ENCODE measurements at regions not wholly inside any gene's neighbourhood (a gene's known extent, or its start where the extent isn't known, plus 50 kb on each side); places are given as distances from the start of the nearest gene placed in this dataset.
"Not testable (repeated sequence)": the region's sequence is repeated elsewhere in the genome, so short reads cannot be mapped to it uniquely, and the experiment has no call there.

DNA sequence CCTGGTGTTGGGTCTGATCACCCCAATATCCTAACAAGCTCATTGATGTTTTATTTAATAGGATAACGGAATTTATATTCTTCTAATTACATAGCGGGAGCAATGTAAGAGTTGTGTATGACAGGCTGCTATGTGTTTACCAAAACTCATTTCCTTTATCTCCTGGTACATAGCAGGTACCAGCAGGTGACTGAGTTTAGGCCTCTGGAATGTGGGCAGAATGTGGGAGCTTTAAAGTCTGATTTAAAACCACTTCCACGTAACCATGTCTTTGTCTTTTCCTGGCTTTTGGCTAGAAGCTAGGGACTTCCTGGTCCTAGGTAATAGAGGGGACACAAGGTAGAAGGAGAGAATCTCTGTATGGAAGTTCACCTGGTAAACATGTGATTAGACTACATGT lies 504.6 kb upstream of the SYNCRIP start:
- Histone ChIP-seq H3K36me3 (replicated peaks in 1 of 2; ENCODE audit: insufficient read depth in 1 of 2, low read depth in 2 of 2) (no peaks in the 10 kb centered on the region), H3K4me3 (no peak overlapping the region), H3K27ac (no peak overlapping the region), H3K4me1 (peaks cover 15% of the 10 kb centered on the region), H3K9me3 (no peaks in the 10 kb centered on the region), H3K27me3 (peaks cover 0 to 3% of the 10 kb centered on the region in 2 donors)
- TF ChIP-seq, protein P1, sequence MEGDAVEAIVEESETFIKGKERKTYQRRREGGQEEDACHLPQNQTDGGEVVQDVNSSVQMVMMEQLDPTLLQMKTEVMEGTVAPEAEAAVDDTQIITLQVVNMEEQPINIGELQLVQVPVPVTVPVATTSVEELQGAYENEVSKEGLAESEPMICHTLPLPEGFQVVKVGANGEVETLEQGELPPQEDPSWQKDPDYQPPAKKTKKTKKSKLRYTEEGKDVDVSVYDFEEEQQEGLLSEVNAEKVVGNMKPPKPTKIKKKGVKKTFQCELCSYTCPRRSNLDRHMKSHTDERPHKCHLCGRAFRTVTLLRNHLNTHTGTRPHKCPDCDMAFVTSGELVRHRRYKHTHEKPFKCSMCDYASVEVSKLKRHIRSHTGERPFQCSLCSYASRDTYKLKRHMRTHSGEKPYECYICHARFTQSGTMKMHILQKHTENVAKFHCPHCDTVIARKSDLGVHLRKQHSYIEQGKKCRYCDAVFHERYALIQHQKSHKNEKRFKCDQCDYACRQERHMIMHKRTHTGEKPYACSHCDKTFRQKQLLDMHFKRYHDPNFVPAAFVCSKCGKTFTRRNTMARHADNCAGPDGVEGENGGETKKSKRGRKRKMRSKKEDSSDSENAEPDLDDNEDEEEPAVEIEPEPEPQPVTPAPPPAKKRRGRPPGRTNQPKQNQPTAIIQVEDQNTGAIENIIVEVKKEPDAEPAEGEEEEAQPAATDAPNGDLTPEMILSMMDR (IDR thresholded peaks at IDR 0.05), result no peak
- TF ChIP-seq POLR2A (IDR thresholded peaks at IDR 0.05), result no peak
- 94 to 96% methylated on average over 3 of the region's 3 CpGs for WGBS, 2 donors
- ATAC-seq, result no peak
- intact Hi-C loops (cut with DNase I), result no loop called here
- DNase-seq, result no peak

- DNase-seq; H3K36me3 ChIP-seq (replicated peaks in 1 of 2; ENCODE audit: insufficient read depth in 1 of 2, low read depth in 2 of 2): not testable (repeated sequence)
- 64 to 71% methylated on average over 2 to 3 of the region's 3 CpGs for WGBS, 2 donors
Observed at GRCh38 chr6:86146751-86147150, 504.1 kb upstream of the SYNCRIP start.

DNA sequence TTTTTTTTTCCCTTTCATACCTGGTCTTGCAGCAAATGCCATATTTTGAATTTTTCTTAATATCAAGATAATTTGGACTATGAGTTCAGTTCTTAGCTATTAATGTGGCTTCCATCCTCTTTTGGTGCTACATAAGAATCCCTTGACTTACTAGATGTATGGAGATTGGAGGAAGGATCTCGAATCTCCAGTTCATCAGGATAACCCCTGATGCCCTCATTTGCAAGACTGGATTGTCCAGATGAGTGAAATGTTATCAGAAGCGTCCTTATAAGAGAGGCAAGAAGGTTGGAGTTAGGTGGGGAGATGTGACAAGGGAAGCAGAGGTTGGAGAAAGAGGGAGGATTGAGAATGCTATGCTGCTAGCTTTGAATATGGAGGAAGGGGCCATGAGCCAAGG lies 499.6 kb upstream of the SYNCRIP start:
- 56 to 62% methylated on average over 2 of the region's 2 CpGs for WGBS, 2 donors
- Histone ChIP-seq H3K4me3 (no peak overlapping the region), H3K27me3 (peaks cover 0 to 3% of the 10 kb centered on the region in 2 donors), H3K9me3 (no peaks in the 10 kb centered on the region), H3K27ac (no peak overlapping the region), H3K4me1 (no peaks in the 10 kb centered on the region), H3K36me3 (replicated peaks in 1 of 2; ENCODE audit: insufficient read depth in 1 of 2, low read depth in 2 of 2) (no peaks in the 10 kb centered on the region)
- DNase-seq, result no peak
- TF ChIP-seq, protein P1 (IDR thresholded peaks at IDR 0.05), result no peak
- no peak for TF ChIP-seq POLR2A (IDR thresholded peaks at IDR 0.05)
- ATAC-seq, result no peak
- intact Hi-C loops (cut with DNase I), result no loop called here

More at GRCh38 chr6:86146751-86147150, 504.1 kb upstream of the SYNCRIP start:
- H3K9me3 ChIP-seq; H3K4me3 ChIP-seq; ATAC-seq; H3K27me3 ChIP-seq; H3K27ac ChIP-seq; intact Hi-C loops (cut with DNase I): not testable (repeated sequence)
- peaks cover 11% of the 10 kb centered on the region for H3K4me1 ChIP-seq

DNA sequence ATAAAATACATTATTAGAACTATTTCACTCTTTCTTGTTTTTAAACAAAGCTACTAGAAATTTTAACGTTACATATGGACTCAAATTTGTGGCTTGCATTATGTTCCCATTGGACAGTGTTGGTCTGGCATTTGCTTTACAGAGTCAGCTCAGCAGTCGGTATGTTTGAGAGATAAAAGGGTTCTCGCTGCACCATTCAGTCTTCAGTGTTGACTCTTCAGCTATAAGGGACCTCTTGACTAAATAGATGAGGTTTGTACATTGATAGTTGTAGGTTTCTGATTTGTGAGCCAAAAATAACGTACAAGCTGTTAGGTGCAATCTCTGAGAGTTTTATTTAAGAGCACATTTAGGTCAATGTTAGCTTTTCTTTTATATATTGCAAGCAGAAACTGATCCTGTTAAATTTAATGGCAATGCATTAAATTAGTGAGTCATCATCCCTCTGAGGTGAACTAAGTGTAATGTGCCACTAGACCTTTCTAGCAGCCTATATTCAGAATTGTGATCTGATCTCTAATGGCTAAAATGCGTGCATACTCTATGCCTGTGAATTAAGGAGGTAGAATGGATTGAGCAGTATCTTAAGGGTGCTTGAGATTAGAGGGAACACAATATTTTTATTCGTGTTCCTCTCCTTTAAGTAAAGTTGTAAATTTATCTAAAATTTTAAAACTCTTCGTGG lies 485.6 kb upstream of the SYNCRIP start:
- Histone ChIP-seq H3K27ac (no peak overlapping the region), H3K9me3 (no peaks in the 10 kb centered on the region), H3K4me1 (no peaks in the 10 kb centered on the region), H3K27me3 (no peaks in the 10 kb centered on the region), H3K36me3 (replicated peaks in 1 of 2; ENCODE audit: insufficient read depth in 1 of 2, low read depth in 2 of 2) (no peaks in the 10 kb centered on the region), H3K4me3 (no peak overlapping the region)
- 38 to 50% methylated on average over 7 of the region's 7 CpGs for WGBS, 2 donors
- ATAC-seq, result no peak
- intact Hi-C loops (cut with DNase I), result no loop called here
- DNase-seq, result no peak
- TF ChIP-seq, protein P1 (IDR thresholded peaks at IDR 0.05), result no peak
- no peak for TF ChIP-seq POLR2A (IDR thresholded peaks at IDR 0.05)

DNA sequence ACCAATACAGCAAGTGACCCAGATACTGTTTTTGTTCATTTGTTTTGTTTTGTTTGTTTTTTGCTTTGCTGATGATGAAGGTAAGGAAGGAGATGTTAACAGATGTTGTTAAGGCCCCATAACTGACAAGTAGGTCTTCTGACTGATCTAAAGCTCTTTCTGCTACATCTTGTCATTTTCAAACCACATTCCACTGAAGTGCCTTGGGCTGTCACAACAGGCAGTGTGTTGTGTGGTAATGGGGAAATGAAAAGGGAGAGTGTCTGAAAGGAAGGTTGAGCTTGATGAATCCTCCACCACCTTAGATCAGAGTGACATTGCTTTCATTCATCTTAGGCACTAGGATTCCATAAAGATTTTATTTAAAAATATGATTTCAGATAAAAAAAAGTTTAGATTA lies 479.4 kb upstream of the SYNCRIP start:
- intact Hi-C loops (cut with DNase I), result no loop called here
- no peaks in the 10 kb centered on the region for H3K36me3 ChIP-seq (replicated peaks in 1 of 2; ENCODE audit: insufficient read depth in 1 of 2, low read depth in 2 of 2)
- H3K27ac ChIP-seq, result no peak overlapping the region
- no peak for TF ChIP-seq POLR2A (IDR thresholded peaks at IDR 0.05)
- TF ChIP-seq, protein P1 (IDR thresholded peaks at IDR 0.05), result no peak
- no peaks in the 10 kb centered on the region for H3K9me3 ChIP-seq
- ATAC-seq (no peak), DNase-seq (no peak)
- H3K4me1 ChIP-seq, result no peaks in the 10 kb centered on the region
- no peaks in the 10 kb centered on the region for H3K27me3 ChIP-seq
- no peak overlapping the region for H3K4me3 ChIP-seq

Measured in body of pancreas (tissue), 4 donors.